GM21515 (cell line): ENCODE measurements at regions not wholly inside any gene's neighbourhood (a gene's known extent, or its start where the extent isn't known, plus 50 kb on each side); places are given as distances from the start of the nearest gene placed in this dataset.

Source experiments
- ATAC-seq: cut with Tn5 transposase; IDR thresholded peaks from one replicate; pipeline ENCODE4 v1.9.1; 2021; ENCODE audit not compliant: unreplicated experiment

GRCh38 chr2:220509096-220509757, 881.8 kb downstream of the SLC4A3 start:
- ATAC-seq: no peak

GRCh38 chr2:220509966-220510365, 882.5 kb downstream of the SLC4A3 start:
- ATAC-seq: no peak

DNA sequence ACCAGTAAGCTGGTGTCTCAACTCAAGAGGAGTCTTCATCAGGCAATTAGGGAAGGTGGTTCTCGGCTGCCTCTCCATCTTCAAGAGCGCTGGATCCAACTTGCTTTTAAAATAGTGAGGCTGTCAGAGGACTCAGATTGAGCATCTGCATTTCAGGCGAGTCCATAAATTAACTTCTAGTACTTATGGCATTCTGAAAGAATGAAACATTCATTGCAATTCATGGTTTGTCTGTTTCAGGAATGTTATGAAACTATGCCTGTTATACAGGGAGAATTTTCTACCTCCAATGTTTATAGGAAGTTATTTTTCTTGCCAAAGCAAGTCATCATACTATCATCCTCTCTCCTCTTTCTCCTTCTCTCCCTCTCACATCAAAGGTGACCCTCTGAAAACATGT, 883.2 kb downstream of the SLC4A3 start:
- ATAC-seq: no peak

DNA sequence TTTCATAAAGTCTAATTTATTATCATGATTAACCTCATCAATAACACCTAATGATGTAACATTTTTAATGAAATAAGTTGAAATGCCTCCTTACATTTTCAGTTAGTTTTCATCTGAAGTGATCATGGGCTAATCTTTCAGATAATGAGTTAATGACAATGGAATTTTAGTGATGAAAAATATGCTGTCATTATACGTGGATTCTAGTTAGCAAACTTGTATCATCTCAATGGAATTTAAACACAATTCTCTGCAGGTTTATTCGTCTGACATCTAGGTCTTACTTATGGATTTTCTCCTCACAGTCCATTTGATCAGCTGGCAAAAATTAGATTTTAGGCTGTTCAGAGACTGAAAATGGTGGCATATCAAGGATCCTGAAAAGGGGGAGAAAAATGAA, 885.0 kb downstream of the SLC4A3 start:
- no peak for ATAC-seq

- ATAC-seq: no peak
These were observed 886.3 kb downstream of the SLC4A3 start for GRCh38 chr2:220513573-220514288.

DNA sequence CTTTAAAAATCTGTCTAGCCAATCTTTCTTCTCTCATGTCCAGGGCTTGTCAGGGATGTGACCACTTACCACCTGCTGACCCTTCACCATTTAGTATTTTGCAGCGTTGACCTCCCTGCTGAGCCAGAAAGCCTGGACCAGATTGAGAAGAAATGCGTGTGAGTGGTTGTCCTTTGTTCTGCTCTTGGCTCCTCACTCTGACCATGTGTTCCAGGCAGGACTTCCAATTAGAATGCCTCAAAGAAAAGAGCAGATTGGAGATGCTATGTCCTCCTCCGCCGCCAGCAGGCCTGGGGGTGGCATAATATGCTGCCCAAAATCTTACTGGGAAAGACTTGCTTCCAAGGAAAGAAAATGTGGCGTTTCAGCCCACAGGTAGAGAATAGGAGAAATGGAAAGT, 894.1 kb downstream of the SLC4A3 start:
- ATAC-seq: no peak

DNA sequence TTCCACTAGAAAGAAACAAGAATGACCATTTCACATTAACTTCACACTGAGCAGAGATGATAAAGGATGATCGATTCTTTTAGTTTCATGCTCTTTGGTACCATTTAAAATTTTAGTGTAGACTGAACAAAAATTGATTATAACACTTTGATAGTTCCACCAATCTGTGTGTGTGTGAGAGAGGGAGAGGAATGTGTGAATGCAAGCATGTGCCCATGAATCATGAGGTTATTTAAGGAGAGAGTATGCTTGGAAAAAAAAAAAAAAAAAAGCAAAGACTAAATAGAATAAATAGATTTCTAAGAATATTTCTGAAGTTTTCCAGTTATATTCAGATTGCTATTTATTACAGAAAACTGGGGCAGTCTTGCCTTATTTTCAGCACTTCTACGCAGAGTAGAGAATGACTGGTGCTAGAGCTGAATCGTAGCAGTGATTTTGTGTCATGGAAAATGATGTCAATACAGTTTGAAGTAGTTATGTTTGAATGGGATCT, 900.8 kb downstream of the SLC4A3 start:
- ATAC-seq: no peak

GRCh38 chr2:220531216-220531615, 903.8 kb downstream of the SLC4A3 start:
- ATAC-seq: no peak

- peak; percentile 85 for ATAC-seq
These were observed 906.1 kb downstream of the SLC4A3 start for GRCh38 chr2:220533485-220533884.

- no peak for ATAC-seq
These were observed 912.1 kb downstream of the SLC4A3 start for GRCh38 chr2:220539481-220539880.

GRCh38 chr2:220544049-220544448, 916.6 kb downstream of the SLC4A3 start:
- no peak for ATAC-seq

GRCh38 chr2:220550995-220551700, 923.7 kb downstream of the SLC4A3 start:
- ATAC-seq: no peak

DNA sequence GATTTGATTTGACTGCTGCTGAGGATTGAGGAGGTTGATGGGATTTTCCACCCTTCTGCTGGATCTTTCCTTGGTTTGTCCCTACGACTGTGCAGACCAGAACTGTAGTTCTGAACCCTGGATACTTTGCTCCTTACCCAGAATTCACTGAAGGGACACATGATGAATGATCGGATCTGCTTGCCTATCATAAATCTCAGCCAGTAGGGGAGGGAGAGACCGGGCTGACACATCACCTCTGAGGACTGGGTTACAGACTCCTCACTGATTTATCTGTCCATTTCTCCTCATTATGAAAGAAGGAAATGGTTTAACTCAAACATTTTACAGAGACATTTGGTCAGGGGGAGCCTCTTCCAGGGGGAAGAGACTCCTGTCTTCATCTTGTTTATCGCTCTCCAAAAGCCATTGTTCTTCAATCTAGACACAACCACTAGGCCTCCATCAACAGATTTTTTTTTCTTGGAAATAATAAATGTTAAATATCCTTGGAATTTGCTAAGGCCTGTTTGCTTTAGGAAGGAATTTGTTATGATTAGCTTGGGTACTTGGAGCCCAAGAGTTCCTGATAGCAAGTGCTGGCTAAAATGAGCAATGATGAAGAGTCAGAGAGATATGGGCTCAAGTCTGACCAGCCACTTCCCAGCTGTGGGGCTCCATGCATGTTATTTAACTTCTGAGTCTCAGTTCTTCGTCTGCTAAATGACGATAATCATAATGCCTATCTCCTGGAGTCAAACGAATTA, 925.5 kb downstream of the SLC4A3 start:
- no peak for ATAC-seq

GRCh38 chr2:220555961-220556630, 928.7 kb downstream of the SLC4A3 start:
- no peak for ATAC-seq

GRCh38 chr2:220556658-220557057, 929.2 kb downstream of the SLC4A3 start:
- no peak for ATAC-seq

DNA sequence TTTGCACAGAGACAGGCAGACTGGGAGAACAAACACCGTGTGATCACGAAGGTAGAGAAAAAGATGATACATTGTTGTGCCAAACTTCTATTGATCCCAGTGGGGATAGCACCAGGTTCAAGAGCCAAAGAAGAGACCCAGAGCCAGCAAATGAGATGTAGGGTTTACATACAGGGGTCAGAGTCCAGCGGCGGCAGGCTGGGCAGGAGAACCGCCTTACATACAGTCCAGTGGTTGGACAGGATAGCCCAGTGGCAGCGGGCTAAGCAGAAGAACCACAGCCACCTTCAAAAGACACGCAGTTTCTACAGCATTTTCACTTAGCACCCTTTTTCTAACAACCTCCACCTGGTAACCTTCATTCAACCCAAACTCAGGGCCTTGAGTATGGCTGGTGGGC, 932.8 kb downstream of the SLC4A3 start:
- ATAC-seq: no peak

- no peak for ATAC-seq
These were observed 935.1 kb downstream of the SLC4A3 start for GRCh38 chr2:220562375-220563140.

DNA sequence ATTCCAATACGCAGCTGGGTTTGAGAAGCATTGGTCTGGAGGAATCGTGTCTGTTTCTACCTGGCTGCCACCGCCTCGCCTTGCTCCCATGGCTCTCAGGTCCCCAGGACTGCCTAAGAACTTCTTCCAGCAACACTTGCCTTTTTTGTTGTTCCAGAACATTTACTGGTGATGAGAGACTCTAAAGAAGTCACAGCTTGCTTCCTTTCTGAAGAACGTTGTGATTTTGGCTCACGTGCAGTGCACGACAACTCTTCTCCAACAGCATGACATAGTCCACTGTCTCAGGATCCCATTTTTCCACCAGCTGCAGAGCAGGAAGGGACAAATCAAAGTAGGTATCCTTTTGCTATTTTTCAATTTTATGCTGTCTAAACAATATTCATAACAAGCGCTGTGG, 940.9 kb downstream of the SLC4A3 start:
- no peak for ATAC-seq

- no peak for ATAC-seq
These were observed 941.9 kb downstream of the SLC4A3 start for GRCh38 chr2:220569112-220569897.
